ENCODE measurements at regions not wholly inside any gene's neighbourhood (a gene's known extent, or its start where the extent isn't known, plus 50 kb on each side); places are given as distances from the start of the nearest gene placed in this dataset.

DNA sequence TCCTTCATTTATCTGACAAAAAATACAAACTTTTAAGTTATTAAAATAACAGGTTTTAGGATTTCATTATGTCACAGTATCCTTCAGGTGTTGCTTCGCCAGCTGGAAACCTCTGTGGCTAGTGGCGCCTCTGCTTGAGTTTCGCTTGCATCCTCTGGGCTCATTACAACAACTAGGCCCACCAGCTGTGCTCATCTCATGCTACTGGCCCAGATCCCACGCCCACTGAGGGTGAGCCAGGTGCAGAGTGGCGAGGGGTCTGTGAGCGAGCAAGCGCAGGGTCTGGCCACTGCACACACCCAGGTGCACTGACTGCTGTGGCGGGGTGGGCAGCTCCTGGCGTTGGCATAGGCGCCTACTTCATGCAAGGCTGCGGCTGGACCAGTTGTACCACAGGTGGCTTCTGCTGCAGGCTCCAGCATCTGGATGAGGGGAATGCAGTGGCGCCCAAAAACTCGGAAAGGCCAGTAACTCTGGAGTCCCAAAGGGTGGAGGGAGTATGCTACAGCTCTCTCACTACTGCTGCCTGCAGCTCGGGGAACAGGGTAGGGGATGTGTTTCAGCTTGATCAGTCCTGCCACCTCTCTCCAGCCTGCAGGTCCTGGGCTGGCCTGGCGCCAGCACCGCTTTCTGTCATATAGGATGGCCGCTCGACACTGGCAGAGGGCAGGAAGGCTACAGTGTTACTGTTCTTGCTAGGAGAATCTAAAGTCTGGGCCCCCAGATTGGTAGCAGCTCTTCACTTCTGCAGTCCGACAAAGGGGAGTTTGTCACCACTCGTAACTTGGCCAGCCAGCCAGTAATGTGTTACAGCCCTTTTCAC is 452.1 kb downstream of the TUSC1 start:
- TF ChIP-seq CEBPB (IDR thresholded peaks at IDR 0.05; ENCODE audit: borderline replicate concordance, low read depth, low read length) = no peak
- TF ChIP-seq GTF2F1 (IDR thresholded peaks at IDR 0.05; ENCODE audit: low read length) = no peak
- TF ChIP-seq, protein P1, sequence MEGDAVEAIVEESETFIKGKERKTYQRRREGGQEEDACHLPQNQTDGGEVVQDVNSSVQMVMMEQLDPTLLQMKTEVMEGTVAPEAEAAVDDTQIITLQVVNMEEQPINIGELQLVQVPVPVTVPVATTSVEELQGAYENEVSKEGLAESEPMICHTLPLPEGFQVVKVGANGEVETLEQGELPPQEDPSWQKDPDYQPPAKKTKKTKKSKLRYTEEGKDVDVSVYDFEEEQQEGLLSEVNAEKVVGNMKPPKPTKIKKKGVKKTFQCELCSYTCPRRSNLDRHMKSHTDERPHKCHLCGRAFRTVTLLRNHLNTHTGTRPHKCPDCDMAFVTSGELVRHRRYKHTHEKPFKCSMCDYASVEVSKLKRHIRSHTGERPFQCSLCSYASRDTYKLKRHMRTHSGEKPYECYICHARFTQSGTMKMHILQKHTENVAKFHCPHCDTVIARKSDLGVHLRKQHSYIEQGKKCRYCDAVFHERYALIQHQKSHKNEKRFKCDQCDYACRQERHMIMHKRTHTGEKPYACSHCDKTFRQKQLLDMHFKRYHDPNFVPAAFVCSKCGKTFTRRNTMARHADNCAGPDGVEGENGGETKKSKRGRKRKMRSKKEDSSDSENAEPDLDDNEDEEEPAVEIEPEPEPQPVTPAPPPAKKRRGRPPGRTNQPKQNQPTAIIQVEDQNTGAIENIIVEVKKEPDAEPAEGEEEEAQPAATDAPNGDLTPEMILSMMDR (CRISPR knock-in tag; IDR thresholded peaks at IDR 0.05) = no peak
- no peak for TF ChIP-seq SAFB2 (CRISPR knock-in tag; IDR thresholded peaks at IDR 0.05; ENCODE audit: borderline replicate concordance, low read depth)

All from HepG2 (cell line).